OCI-LY7 (cell line): ENCODE measurements at regions not wholly inside any gene's neighbourhood (a gene's known extent, or its start where the extent isn't known, plus 50 kb on each side); places are given as distances from the start of the nearest gene placed in this dataset.

Source experiments
- BruUV-seq: library from RNA; stranded (reverse); fragments of 400-500 nt; replicated peaks from 2 replicates; lab custom pipeline; 2021; lab: Mats Ljungman, UMichigan
- CTCF ChIA-PET: fragments of 300-600 bp; sonication (Branson Sonifier 250); formaldehyde crosslinking; loops from one replicate; lab custom pipeline; 2022; ENCODE audit warnings: antibody characterized with exemption; ENCODE audit not compliant: unreplicated experiment; lab: Charles Lee
- POLR2A ChIA-PET: fragments of 300-600 bp; sonication (Branson Sonifier 250); formaldehyde crosslinking; loops from one replicate; lab custom pipeline; 2022; ENCODE audit warnings: antibody characterized with exemption; lab: Charles Lee
- DNase-seq: peaks from one replicate; pipeline ENCODE4 v3.0.0-alpha.2; 2015; ENCODE audit warnings: low spot score
- H2AFZ ChIP-seq: fragments of 200-600 bp; sonication (generic), shearing (Covaris generic); 2 replicates; pipeline ENCODE4 v1.6.1; 2014; ENCODE audit warnings: mild to moderate bottlenecking, antibody characterized with exemption, low read length, moderate library complexity
- H3K27ac ChIP-seq: fragments of 200-600 bp; sonication (generic); 2 replicates; pipeline ENCODE4 v1.5.1; 2014; ENCODE audit warnings: mixed run types, low read depth, mild to moderate bottlenecking, moderate library complexity, low read length, inconsistent platforms; ENCODE audit not compliant: poor library complexity, severe bottlenecking
- H3K36me3 ChIP-seq: fragments of 200-600 bp; sonication (generic); 2 replicates; pipeline ENCODE4 v1.6.1; 2014; ENCODE audit warnings: mild to moderate bottlenecking, antibody characterized with exemption, low read length, moderate library complexity, mixed read lengths; ENCODE audit not compliant: insufficient read depth
- H3K4me1 ChIP-seq: fragments of 200-600 bp; sonication (generic); 2 replicates; pipeline ENCODE4 v1.5.1; 2014; ENCODE audit warnings: mild to moderate bottlenecking, low read length; ENCODE audit not compliant: insufficient read depth, poor library complexity, severe bottlenecking
- H3K4me2 ChIP-seq: fragments of 200-600 bp; sonication (generic); 2 replicates; pipeline ENCODE4 v1.6.1; 2014; ENCODE audit warnings: mild to moderate bottlenecking, low read length
- H3K4me3 ChIP-seq: fragments of 200-600 bp; sonication (generic); 2 replicates; pipeline ENCODE4 v1.5.1; 2014; ENCODE audit warnings: mild to moderate bottlenecking, low read depth, low read length; ENCODE audit not compliant: poor library complexity, severe bottlenecking
- H3K79me2 ChIP-seq: fragments of 200-600 bp; sonication (generic); 2 replicates; pipeline ENCODE4 v1.6.1; 2016; ENCODE audit warnings: low read depth, mild to moderate bottlenecking, low read length, moderate library complexity, mixed read lengths; ENCODE audit not compliant: insufficient read depth
- H3K9me2 ChIP-seq: fragments of 200-600 bp; sonication (generic); 2 replicates; pipeline ENCODE4 v1.6.1; 2016; ENCODE audit warnings: mild to moderate bottlenecking, low read length, mixed read lengths; ENCODE audit not compliant: insufficient read depth
- H3K9me3 ChIP-seq: fragments of 200-600 bp; sonication (generic); 2 replicates; pipeline ENCODE4 v1.6.1; 2014; ENCODE audit warnings: mild to moderate bottlenecking, mixed run types, low read length, mixed read lengths
- H4K20me1 ChIP-seq: fragments of 200-600 bp; sonication (generic); 2 replicates; pipeline ENCODE4 v1.6.1; 2014; ENCODE audit warnings: mild to moderate bottlenecking, antibody characterized with exemption, low read length, moderate library complexity, mixed read lengths; ENCODE audit not compliant: insufficient read depth
- CTCF ChIP-seq: fragments of 200-600 bp; sonication (generic); conservative IDR thresholded peaks from 2 replicates; pipeline ENCODE4 v1.5.1; 2014; ENCODE audit warnings: mild to moderate bottlenecking, antibody characterized with exemption, low read length, moderate library complexity, mixed read lengths
- EZH2phosphoT487 ChIP-seq: fragments of 200-600 bp; sonication (generic); IDR thresholded peaks from 2 replicates; pipeline ENCODE4 v1.6.1; 2018; ENCODE audit warnings: low read depth, borderline replicate concordance, mild to moderate bottlenecking, mixed run types, antibody characterized with exemption, low read length, moderate library complexity, mixed read lengths
- intact Hi-C: fragments of 100-400 bp; cut with micrococcal nuclease; formaldehyde crosslinking; loops from one replicate; pipeline ENCODE4 v1.10.0; 2022; ENCODE audit not compliant: unreplicated experiment

GRCh38 chr13:21996049-21996448 lies 325.2 kb downstream of the FGF9 start:
- H4K20me1 ChIP-seq: no peaks in the 10 kb centered on the region
- BruUV-seq: no TSS peak
- ChIA-PET CTCF (no interaction called here), POLR2A (no interaction called here)
- intact Hi-C loops: no loop called here
- no peak overlapping the region for H3K4me2 ChIP-seq
- no peaks in the 10 kb centered on the region for H3K36me3 ChIP-seq
- no peaks in the 10 kb centered on the region for H3K9me2 ChIP-seq
- H3K27ac ChIP-seq: no peak overlapping the region
- H3K79me2 ChIP-seq: no peaks in the 10 kb centered on the region
- H3K9me3 ChIP-seq: no peaks in the 10 kb centered on the region
- no peak overlapping the region for H3K4me3 ChIP-seq
- H3K4me1 ChIP-seq: no peaks in the 10 kb centered on the region
- H2AFZ ChIP-seq: no peak overlapping the region
- TF ChIP-seq EZH2phosphoT487 (no peak), CTCF (no peak)
- DNase-seq: no peak

GRCh38 chr13:21997726-21998125 lies 326.9 kb downstream of the FGF9 start:
- Histone ChIP-seq H3K9me2 (no peaks in the 10 kb centered on the region), H3K4me1 (no peaks in the 10 kb centered on the region), H2AFZ (no peak overlapping the region), H3K9me3 (no peaks in the 10 kb centered on the region), H3K4me3 (no peak overlapping the region), H3K27ac (no peak overlapping the region), H3K4me2 (no peak overlapping the region), H3K79me2 (no peaks in the 10 kb centered on the region), H3K36me3 (no peaks in the 10 kb centered on the region), H4K20me1 (no peaks in the 10 kb centered on the region)
- ChIA-PET POLR2A (no interaction called here), CTCF (no interaction called here)
- no TSS peak for BruUV-seq
- DNase-seq: no peak
- TF ChIP-seq CTCF (no peak), EZH2phosphoT487 (no peak)
- intact Hi-C loops: no loop called here

DNA sequence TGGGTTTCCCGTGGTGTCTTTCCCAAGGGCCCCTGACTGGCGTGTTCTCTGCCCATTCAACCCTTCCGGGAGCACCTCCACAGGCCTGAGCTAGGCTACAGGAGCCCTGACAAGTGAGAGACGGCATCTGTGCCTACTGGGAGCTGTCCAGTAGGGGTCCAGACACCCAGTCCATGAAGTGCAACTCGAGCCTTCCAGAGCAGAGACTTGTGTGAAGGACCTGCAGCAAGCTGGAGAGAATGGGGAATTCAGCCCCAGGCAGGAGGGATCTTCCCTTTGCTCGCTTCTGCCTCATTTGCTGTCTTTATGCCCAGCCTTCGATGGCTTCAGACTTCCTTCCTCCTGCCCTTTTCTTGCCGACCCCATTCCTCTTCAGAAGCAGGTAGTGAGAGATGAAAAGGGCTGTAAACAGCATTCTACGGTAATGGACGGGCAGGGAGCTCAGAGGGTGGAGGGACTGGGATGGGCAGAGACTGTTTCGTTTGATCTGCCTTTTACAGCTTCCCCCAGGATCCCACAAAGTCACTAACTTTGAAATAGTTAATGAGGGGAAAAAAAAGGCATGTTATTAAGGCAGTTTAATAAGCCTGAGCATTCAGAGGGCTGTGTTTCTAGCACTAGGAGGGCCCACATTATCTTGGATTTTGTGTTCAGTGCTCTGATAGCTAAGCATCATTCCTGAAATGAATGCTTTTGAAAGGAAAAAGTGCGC lies 327.6 kb downstream of the FGF9 start:
- no peaks in the 10 kb centered on the region for H3K36me3 ChIP-seq
- no peaks in the 10 kb centered on the region for H3K79me2 ChIP-seq
- H3K4me1 ChIP-seq: no peaks in the 10 kb centered on the region
- no peak overlapping the region for H3K4me2 ChIP-seq
- TF ChIP-seq CTCF (no peak), EZH2phosphoT487 (no peak)
- no peak overlapping the region for H3K4me3 ChIP-seq
- no peaks in the 10 kb centered on the region for H3K9me2 ChIP-seq
- no peaks in the 10 kb centered on the region for H3K9me3 ChIP-seq
- no peaks in the 10 kb centered on the region for H4K20me1 ChIP-seq
- ChIA-PET POLR2A (no interaction called here), CTCF (interaction anchor here (0.5 kb wide), 1 partner anchor 44 kb away, joined by 3 read pairs; no protein-coding TSS in a partner anchor)
- no peak for DNase-seq
- H2AFZ ChIP-seq: no peak overlapping the region
- intact Hi-C loops: no loop called here
- no TSS peak for BruUV-seq
- no peak overlapping the region for H3K27ac ChIP-seq
